ENCODE measurements at regions not wholly inside any gene's neighbourhood (a gene's known extent, or its start where the extent isn't known, plus 50 kb on each side); places are given as distances from the start of the nearest gene placed in this dataset.

GRCh38 chr19:41501854-41502253 is 58.9 kb downstream of the ERICH4 start:
- H4K20me1 ChIP-seq (ENCODE audit: control insufficient read depth, insufficient read depth, low read depth, low read length) = no peaks in the 10 kb centered on the region
- no peak for TF ChIP-seq EZH2phosphoT487 (IDR thresholded peaks at IDR 0.05; ENCODE audit: borderline replicate concordance, low read length)
- no peak for TF ChIP-seq CTCF (IDR thresholded peaks at IDR 0.05; ENCODE audit: low read depth, low read length, poor library complexity, severe bottlenecking)
- no peaks in the 10 kb centered on the region for H3K79me2 ChIP-seq (ENCODE audit: control insufficient read depth, low read length)
- peak overlapping the region; percentile 31; the same call in 1 of the 2 replicates for H3K4me2 ChIP-seq (ENCODE audit: low read length)
- H3K9me3 ChIP-seq (ENCODE audit: control insufficient read depth, insufficient read depth, low read length) = no peaks in the 10 kb centered on the region
- H3K27me3 ChIP-seq (ENCODE audit: control insufficient read depth, low read length) = peaks cover 33% of the 10 kb centered on the region
- no peaks in the 10 kb centered on the region for H3F3A ChIP-seq (ENCODE audit: control insufficient read depth, insufficient read depth)
- no peak overlapping the region for H3K4me3 ChIP-seq (ENCODE audit: low read length)
- no peaks in the 10 kb centered on the region for H3K36me3 ChIP-seq (ENCODE audit: control insufficient read depth, low read length)
- H3K9me2 ChIP-seq (replicated peaks; ENCODE audit: control insufficient read depth, low read length) = no peaks in the 10 kb centered on the region
- no peaks in the 10 kb centered on the region for H3K4me1 ChIP-seq (ENCODE audit: control insufficient read depth, low read length)
- no peak overlapping the region for H3K27ac ChIP-seq (ENCODE audit: low read depth, low read length)

- no peaks in the 10 kb centered on the region for H3F3A ChIP-seq (ENCODE audit: control insufficient read depth, insufficient read depth)
- H3K4me2 ChIP-seq (ENCODE audit: low read length) = no peak overlapping the region
- H3K27me3 ChIP-seq (ENCODE audit: control insufficient read depth, low read length) = peaks cover 24% of the 10 kb centered on the region
- H4K20me1 ChIP-seq (ENCODE audit: control insufficient read depth, insufficient read depth, low read depth, low read length) = no peaks in the 10 kb centered on the region
- no peaks in the 10 kb centered on the region for H3K9me2 ChIP-seq (replicated peaks; ENCODE audit: control insufficient read depth, low read length)
- no peak overlapping the region for H3K27ac ChIP-seq (ENCODE audit: low read depth, low read length)
- H3K4me1 ChIP-seq (ENCODE audit: control insufficient read depth, low read length) = no peaks in the 10 kb centered on the region
- no peaks in the 10 kb centered on the region for H3K36me3 ChIP-seq (ENCODE audit: control insufficient read depth, low read length)
- H3K4me3 ChIP-seq (ENCODE audit: low read length) = no peak overlapping the region
- no peaks in the 10 kb centered on the region for H3K79me2 ChIP-seq (ENCODE audit: control insufficient read depth, low read length)
- no peaks in the 10 kb centered on the region for H3K9me3 ChIP-seq (ENCODE audit: control insufficient read depth, insufficient read depth, low read length)
- TF ChIP-seq EZH2phosphoT487 (IDR thresholded peaks at IDR 0.05; ENCODE audit: borderline replicate concordance, low read length) = no peak
- no peak for TF ChIP-seq CTCF (IDR thresholded peaks at IDR 0.05; ENCODE audit: low read depth, low read length, poor library complexity, severe bottlenecking)
Observed at GRCh38 chr19:41505105-41505504, 62.1 kb downstream of the ERICH4 start.

- no peaks in the 10 kb centered on the region for H4K20me1 ChIP-seq (ENCODE audit: control insufficient read depth, insufficient read depth, low read depth, low read length)
- H3K4me2 ChIP-seq (ENCODE audit: low read length) = no peak overlapping the region
- no peak overlapping the region for H3K4me3 ChIP-seq (ENCODE audit: low read length)
- H3K9me2 ChIP-seq (replicated peaks; ENCODE audit: control insufficient read depth, low read length) = no peaks in the 10 kb centered on the region
- H3K27ac ChIP-seq (ENCODE audit: low read depth, low read length) = no peak overlapping the region
- no peaks in the 10 kb centered on the region for H3F3A ChIP-seq (ENCODE audit: control insufficient read depth, insufficient read depth)
- H3K4me1 ChIP-seq (ENCODE audit: control insufficient read depth, low read length) = no peaks in the 10 kb centered on the region
- no peaks in the 10 kb centered on the region for H3K79me2 ChIP-seq (ENCODE audit: control insufficient read depth, low read length)
- H3K27me3 ChIP-seq (ENCODE audit: control insufficient read depth, low read length) = peaks cover 13% of the 10 kb centered on the region
- no peaks in the 10 kb centered on the region for H3K9me3 ChIP-seq (ENCODE audit: control insufficient read depth, insufficient read depth, low read length)
- no peaks in the 10 kb centered on the region for H3K36me3 ChIP-seq (ENCODE audit: control insufficient read depth, low read length)
- TF ChIP-seq EZH2phosphoT487 (IDR thresholded peaks at IDR 0.05; ENCODE audit: borderline replicate concordance, low read length) (no peak), CTCF (IDR thresholded peaks at IDR 0.05; ENCODE audit: low read depth, low read length, poor library complexity, severe bottlenecking) (no peak)
Observed at GRCh38 chr19:41510484-41510883, 65.5 kb upstream of the CEACAM21 start.
